Naive B cell (primary cell): ENCODE measurements at regions not wholly inside any gene's neighbourhood (a gene's known extent, or its start where the extent isn't known, plus 50 kb on each side); places are given as distances from the start of the nearest gene placed in this dataset.
A peak's percentile ranks its signal among the peaks of the same experiment; 100 is the strongest.

ENCODE experiments used
- ATAC-seq, 2 donors: fragments of 150-1000 bp; cut with Tn5 transposase; 2 replicates each; pipeline ENCODE4 v1.10.0; 2021; ENCODE audit warnings: low read depth in 2 of 2, mild to moderate bottlenecking in 2 of 2, moderate library complexity in 2 of 2
- DNase-seq: peaks from one replicate; pipeline ENCODE4 v3.0.0; 2022
- H3K27ac Mint-ChIP-seq, 6 donors: one replicate each; pipeline ENCODE4 v1.8.0; 2020 to 2022; ENCODE audit warnings: mild to moderate bottlenecking in 6 of 6, mixed read lengths in 6 of 6, moderate library complexity in 5 of 6, inconsistent platforms in 2 of 6
- H3K27me3 Mint-ChIP-seq, 3 donors: one replicate each; pipeline ENCODE4 v1.8.0; 2021 to 2022; ENCODE audit warnings: mixed read lengths in 3 of 3, mild to moderate bottlenecking in 1 of 3
- H3K36me3 Mint-ChIP-seq, 2 donors: one replicate each; pipeline ENCODE4 v1.8.0; 2020 to 2022; ENCODE audit warnings: mixed read lengths in 2 of 2, inconsistent platforms in 1 of 2, mild to moderate bottlenecking in 1 of 2
- H3K4me1 Mint-ChIP-seq, 3 donors: one replicate each; pipeline ENCODE4 v1.8.0; 2020 to 2022; ENCODE audit warnings: mixed read lengths in 3 of 3, inconsistent platforms in 1 of 3, mild to moderate bottlenecking in 1 of 3, moderate library complexity in 1 of 3
- H3K4me3 Mint-ChIP-seq, 8 donors: one replicate each; pipeline ENCODE4 v1.8.0; 2020 to 2022; ENCODE audit warnings: mild to moderate bottlenecking in 8 of 8, mixed read lengths in 8 of 8, moderate library complexity in 8 of 8, inconsistent platforms in 2 of 8
- H3K9me3 Mint-ChIP-seq, 7 donors: one replicate each; pipeline ENCODE4 v1.8.0; 2020 to 2022; ENCODE audit warnings: mixed read lengths in 7 of 7, mild to moderate bottlenecking in 5 of 7, inconsistent platforms in 2 of 7, moderate library complexity in 1 of 7

DNA sequence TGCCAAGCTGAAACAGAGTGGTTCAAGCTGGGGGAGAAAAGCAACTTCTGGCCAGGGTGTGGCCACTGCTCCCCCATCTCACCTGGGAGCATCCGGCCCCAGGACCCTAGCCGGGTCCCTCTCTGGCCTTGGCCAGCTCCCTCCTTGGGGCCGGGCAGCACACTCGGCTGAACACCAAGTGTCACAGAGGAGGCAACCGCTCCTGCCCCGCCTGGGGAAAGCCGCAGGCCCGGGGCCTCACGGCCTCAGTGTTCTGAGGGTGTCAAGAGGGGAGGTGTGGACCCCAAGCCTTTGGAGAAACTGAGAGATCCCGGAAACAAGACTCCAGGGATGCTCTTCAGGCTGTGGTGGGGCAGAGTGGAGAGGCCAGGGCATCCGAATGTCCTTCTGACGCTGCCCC is 88.4 kb downstream of the ENGASE start:
- peaks cover 6 to 12% (median 8%) of the 10 kb centered on the region in 3 donors for H3K4me1 Mint-ChIP-seq
- H3K4me3 Mint-ChIP-seq: no peak overlapping the region
- ATAC-seq (no peak), DNase-seq (no peak)
- H3K36me3 Mint-ChIP-seq: no peaks in the 10 kb centered on the region
- H3K27ac Mint-ChIP-seq: no peak overlapping the region
- H3K27me3 Mint-ChIP-seq: peaks cover 0 to 6% (median 0%) of the 10 kb centered on the region in 3 donors
- no peaks in the 10 kb centered on the region for H3K9me3 Mint-ChIP-seq

DNA sequence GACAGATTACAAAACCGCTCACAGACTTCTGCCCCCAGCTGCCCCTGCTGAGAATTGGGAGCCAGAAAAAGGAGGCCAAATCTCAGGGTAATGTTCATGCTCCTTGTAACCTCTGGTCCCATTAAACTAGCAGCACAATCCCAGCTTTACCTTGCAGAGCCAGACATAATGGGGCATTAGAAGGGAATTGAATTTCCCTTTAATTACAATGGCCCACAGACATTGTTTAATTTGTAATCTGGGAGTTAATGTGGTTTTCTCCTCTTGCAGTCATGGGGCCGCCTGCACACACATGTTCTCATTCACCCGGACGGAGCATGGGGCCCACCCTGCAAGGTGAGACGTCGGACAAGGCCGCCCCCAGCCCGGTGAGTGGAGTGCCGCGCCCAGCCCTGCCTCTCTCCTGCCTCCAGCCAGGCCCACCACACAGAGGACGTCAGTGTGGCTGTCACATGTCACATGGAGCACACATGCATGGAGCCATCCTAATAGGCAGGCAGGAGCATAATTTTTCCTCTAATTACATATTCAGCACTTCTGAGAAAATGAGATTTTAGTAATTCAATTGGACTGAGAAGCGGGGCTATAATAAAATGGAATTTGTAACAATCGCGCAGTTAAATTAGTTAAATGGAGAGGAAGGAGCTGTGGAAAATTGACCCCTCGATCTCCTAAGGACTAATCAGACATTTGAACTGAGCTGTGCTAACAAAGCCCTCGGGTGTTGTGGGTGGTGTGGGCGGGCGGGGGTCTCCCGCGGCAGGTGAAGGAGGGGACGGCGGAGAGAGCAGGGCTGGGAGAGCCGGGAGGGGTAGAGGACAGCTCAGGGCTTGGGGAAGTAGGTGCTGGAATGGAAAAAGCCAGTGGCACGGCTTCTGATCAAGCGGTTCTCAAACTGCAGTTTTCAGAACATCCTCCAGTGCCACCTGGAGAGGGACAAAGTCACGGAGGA is 87.7 kb downstream of the ENGASE start:
- Mint-ChIP-seq H3K27me3 (peaks cover 0 to 7% (median 0%) of the 10 kb centered on the region in 3 donors), H3K36me3 (no peaks in the 10 kb centered on the region), H3K4me3 (no peak overlapping the region), H3K4me1 (peaks cover 6 to 12% (median 8%) of the 10 kb centered on the region in 3 donors), H3K27ac (no peak overlapping the region), H3K9me3 (no peaks in the 10 kb centered on the region)
- no peak for ATAC-seq
- no peak for DNase-seq

DNA sequence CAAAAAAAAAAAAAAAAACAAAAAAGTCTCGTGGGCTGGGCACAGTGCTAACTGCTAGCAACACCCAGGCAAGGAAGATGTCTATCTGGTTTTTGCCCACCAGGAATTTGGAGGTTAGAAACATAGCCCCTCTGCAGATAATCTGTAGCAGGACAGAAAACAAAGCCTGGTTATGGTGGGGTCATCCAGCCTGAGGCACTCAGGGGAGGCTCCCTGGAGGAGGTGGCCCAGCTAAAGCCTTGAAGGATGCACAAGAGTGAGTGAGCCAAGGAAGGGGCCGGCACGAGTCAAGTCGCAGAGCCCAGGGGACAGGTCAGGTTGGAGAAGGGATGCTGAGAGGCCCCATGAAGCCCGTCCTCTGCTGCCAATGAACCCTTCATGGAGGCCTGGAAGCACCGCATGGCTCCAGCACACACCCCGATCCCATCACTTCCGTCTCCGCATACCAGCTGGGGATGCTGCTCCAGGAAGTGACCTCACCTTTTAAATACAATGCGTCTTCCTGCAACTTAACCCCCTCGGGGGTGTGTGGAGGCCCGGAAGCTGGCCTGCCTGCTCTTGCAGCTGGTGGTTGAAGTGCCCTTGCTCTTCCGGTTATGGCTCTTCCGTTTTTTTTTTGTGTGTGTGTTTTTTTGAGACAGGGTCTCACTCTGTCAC is 86.5 kb downstream of the ENGASE start:
- ATAC-seq: no peak
- H3K27ac Mint-ChIP-seq: no peak overlapping the region
- no peak for DNase-seq
- H3K36me3 Mint-ChIP-seq: no peaks in the 10 kb centered on the region
- no peaks in the 10 kb centered on the region for H3K9me3 Mint-ChIP-seq
- H3K4me1 Mint-ChIP-seq: peaks cover 6 to 12% (median 8%) of the 10 kb centered on the region in 3 donors
- peak overlapping the region in 2 of 8 donors; percentile 34 to 72 for H3K4me3 Mint-ChIP-seq
- peaks cover 0 to 10% (median 0%) of the 10 kb centered on the region in 3 donors for H3K27me3 Mint-ChIP-seq

DNA sequence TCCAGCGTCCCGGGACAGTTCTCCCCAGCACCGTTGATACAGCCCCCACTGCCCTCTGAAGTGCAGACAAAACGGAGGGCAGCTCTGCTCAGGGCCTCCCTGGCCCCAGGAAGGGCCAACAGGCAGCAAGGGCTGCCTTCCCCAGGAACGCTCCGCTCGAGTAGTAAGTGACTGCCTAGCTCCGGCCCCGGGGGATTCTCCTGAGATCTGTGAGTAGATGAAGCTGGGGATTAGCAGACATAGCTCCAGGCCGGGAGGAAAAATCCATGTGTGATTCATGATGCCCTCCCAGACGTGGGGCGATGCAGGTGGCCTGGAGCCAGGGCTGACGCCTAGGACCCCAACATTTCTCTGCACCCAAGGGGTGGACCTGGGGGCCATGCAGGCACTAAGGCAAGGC is 85.3 kb downstream of the ENGASE start:
- Mint-ChIP-seq H3K4me3 (no peak overlapping the region), H3K27me3 (peaks cover 0 to 10% (median 0%) of the 10 kb centered on the region in 3 donors), H3K9me3 (no peaks in the 10 kb centered on the region), H3K27ac (no peak overlapping the region), H3K4me1 (peaks cover 6 to 12% (median 8%) of the 10 kb centered on the region in 3 donors), H3K36me3 (no peaks in the 10 kb centered on the region)
- DNase-seq: no peak
- ATAC-seq: no peak

DNA sequence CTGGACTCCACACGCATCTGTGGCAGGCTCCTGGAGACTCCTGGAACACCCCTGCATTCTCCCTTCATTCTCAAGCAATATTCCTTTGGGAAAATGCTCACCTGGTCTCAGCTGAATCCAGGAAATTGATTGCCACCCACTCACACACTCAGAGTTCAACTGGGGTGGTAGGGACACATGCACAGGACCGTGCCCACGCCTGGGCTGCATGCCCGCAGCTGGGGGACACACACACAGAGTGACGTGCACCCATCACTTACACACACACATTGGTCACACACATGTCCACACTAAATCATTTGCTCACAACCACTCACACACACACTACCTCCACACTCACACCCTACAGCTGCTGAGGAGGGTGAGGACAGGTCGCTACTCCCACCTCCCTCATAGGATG is 84.8 kb downstream of the ENGASE start:
- ATAC-seq (no peak), DNase-seq (no peak)
- no peak overlapping the region for H3K27ac Mint-ChIP-seq
- H3K27me3 Mint-ChIP-seq: peaks cover 0 to 10% (median 0%) of the 10 kb centered on the region in 3 donors
- peaks cover 6 to 12% (median 8%) of the 10 kb centered on the region in 3 donors for H3K4me1 Mint-ChIP-seq
- no peaks in the 10 kb centered on the region for H3K36me3 Mint-ChIP-seq
- H3K4me3 Mint-ChIP-seq: no peak overlapping the region
- H3K9me3 Mint-ChIP-seq: no peaks in the 10 kb centered on the region

DNA sequence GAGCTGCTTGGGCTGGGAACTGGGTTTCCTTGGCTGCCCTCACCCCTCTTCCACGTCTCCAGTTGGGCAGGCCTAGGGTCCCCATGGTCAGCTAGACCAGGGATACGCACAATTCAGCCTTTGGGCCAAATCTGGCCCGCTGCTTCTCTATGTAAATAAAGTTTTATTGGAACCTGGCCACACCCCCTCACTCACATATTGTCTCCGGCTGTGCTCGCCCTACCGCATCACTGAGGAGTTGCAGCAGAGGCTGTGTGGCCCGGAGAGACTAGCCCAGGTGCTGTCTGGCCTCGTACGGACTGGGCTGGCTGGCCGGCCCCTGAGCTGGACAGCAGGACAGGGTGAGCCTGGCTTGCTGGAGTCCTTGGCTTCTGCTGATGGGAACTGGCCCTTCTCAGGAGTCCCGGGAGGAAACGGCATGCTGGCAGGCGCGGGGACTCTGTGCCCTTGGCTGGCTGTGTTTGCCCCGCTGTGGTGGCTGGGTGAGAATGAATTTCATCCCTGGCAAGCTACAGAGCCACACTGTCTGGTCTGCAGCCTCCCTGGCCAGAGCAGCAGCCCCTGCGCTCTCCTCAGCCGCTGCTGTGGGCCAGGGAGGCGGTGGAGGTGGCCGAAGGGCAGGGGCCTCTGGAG is 82.0 kb downstream of the ENGASE start:
- Mint-ChIP-seq H3K27ac (no peak overlapping the region), H3K9me3 (no peaks in the 10 kb centered on the region), H3K36me3 (no peaks in the 10 kb centered on the region), H3K4me3 (no peak overlapping the region), H3K4me1 (peaks cover 6 to 9% (median 8%) of the 10 kb centered on the region in 3 donors), H3K27me3 (peaks cover 0 to 24% (median 20%) of the 10 kb centered on the region in 3 donors)
- no peak for ATAC-seq
- DNase-seq: no peak

DNA sequence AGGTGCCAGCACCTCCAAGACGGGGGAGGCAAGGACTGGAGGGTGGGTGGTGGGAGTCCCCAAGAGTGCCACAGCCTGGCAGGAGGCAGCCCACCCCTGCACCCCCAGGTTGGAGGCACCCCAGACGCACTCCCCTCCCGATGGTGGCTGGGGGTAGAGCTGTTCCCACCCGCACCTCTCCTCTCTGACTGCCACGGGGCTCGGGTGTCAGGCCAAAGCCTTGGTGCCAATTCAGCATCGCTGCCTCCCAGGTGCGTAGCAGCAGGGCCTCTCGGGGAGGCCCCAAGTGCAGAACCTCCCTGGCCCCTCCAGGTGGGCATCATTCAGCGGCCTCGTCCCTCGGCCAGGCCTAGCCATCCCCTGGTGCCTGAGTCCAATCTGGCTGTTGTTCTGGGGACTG is 81.1 kb downstream of the ENGASE start:
- H3K36me3 Mint-ChIP-seq: no peaks in the 10 kb centered on the region
- H3K9me3 Mint-ChIP-seq: no peaks in the 10 kb centered on the region
- H3K27me3 Mint-ChIP-seq: peaks cover 0 to 29% (median 27%) of the 10 kb centered on the region in 3 donors
- no peak overlapping the region for H3K27ac Mint-ChIP-seq
- H3K4me3 Mint-ChIP-seq: peak overlapping the region in 1 of 8 donors; percentile 22
- peaks cover 0 to 2% (median 0%) of the 10 kb centered on the region in 3 donors for H3K4me1 Mint-ChIP-seq
- DNase-seq: no peak
- ATAC-seq: no peak

DNA sequence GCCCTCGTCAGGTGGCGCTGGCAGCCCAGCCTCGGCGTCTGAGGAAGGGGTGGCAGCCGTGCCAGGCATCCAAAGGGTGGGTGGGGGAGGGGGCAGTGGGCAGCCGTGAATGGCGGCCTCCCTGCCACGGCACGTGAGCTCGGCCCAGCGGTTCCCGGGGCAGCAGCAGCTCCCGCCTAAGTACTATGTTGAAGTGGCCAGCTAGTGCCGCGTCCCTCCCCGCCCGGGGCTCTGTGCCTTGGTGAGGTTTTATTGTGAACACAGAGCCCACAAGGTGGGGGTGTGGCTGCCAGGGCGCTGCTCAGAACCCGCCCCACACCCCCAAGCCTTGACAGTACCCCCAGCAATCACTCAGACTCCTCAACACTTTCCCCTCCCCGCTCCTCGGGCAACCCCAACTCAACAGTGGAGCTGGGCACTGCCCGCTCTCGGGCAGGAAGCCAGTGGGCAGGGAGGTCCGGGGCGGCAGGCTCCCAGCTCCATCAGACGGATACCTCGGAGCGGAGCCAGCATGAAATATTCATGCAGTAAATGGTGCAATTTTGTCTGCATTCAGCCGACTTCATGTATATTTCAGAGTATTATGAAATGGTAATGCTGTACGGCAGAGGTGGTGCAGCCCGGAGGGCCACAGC is 80.4 kb downstream of the ENGASE start:
- Mint-ChIP-seq H3K36me3 (no peaks in the 10 kb centered on the region), H3K4me3 (no peak overlapping the region), H3K27me3 (peaks cover 0 to 34% (median 32%) of the 10 kb centered on the region in 3 donors), H3K9me3 (no peaks in the 10 kb centered on the region), H3K27ac (no peak overlapping the region), H3K4me1 (no peaks in the 10 kb centered on the region)
- DNase-seq (no peak), ATAC-seq (no peak)

DNA sequence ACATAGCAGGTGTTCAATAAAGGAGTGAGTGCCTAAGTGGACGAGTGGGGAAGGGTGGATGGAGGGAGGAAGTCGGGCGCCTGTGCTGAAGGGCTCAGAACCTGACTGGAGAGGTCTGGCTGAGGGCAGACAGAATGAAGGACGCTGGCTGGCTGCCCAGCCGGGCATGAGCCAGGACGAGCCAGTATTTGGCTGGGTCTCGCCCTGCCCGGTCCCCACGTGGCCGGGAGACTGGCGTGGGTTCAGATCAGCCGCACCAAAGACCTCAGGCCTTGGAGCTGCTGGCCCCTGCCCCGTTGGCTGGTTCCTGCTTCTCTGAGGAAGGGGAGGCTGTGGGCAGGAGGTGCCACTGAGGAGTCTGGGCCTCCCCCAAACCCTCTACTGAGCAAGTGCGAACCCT is 79.8 kb downstream of the ENGASE start:
- Mint-ChIP-seq H3K27ac (no peak overlapping the region), H3K9me3 (no peaks in the 10 kb centered on the region), H3K4me3 (no peak overlapping the region), H3K27me3 (peaks cover 0 to 34% (median 32%) of the 10 kb centered on the region in 3 donors), H3K36me3 (no peaks in the 10 kb centered on the region), H3K4me1 (no peaks in the 10 kb centered on the region)
- ATAC-seq (no peak), DNase-seq (no peak)

DNA sequence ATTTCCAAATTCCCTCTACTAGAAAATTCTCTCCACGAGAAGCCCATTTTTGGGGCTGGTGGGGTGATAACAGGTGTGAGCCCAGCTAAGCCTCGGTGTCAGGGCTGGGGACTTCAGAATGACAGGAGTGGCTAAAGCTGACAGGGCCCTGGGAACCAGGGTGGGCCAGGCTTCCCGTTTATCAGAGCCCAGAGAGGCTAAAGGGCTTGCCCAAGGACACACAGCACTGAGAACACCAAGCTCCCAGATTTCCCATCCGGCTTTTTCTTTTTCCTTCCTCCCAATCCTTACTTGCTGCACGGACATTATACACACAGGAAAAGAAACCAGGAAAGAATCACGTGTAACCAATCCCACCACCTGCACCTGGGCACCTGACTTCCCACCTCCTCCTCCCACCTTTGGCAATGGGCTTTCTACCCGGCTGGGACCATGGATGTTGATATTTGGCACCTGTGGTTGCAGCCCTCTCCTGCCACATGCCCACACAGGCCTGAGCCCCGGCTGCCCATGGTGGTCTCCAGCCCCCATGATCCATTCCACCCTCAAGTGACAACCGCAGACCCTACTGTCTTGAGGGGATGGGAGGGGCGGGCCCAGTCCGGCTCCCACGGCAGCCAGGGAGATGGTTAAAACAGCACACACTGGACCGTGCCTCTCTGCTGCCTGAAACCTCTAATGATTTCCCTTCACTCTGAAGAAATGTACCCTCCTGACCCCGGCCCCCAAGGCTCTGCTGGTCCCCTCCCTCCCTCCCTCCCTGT is 78.9 kb downstream of the ENGASE start:
- DNase-seq: no peak
- no peaks in the 10 kb centered on the region for H3K36me3 Mint-ChIP-seq
- peak overlapping the region in 1 of 8 donors; percentile 63 for H3K4me3 Mint-ChIP-seq
- H3K9me3 Mint-ChIP-seq: no peaks in the 10 kb centered on the region
- no peaks in the 10 kb centered on the region for H3K4me1 Mint-ChIP-seq
- ATAC-seq: no peak
- H3K27me3 Mint-ChIP-seq: peaks cover 0 to 39% (median 32%) of the 10 kb centered on the region in 3 donors
- no peak overlapping the region for H3K27ac Mint-ChIP-seq

DNA sequence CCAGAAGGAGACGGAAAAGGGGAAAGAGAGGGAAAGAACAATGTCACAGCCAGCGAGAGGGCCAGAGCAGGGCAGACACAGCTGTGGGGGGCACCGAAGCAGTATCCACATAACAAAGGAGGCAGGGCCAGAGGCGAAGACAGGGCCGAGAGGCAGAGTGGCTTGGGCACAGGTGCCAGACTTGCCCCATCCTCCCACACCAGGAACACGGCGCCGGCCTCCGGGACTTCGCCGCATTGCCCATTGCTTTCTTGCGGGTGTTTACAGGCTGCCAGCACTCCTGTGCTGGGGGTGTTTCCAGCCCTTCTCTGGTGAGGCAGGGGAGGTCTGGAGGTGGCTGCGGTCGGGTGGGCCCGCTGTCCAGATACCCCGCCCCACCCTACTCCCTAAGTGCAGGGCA is 78.0 kb downstream of the ENGASE start:
- ATAC-seq (no peak), DNase-seq (no peak)
- H3K27ac Mint-ChIP-seq: peak overlapping the region in 1 of 6 donors; percentile 37
- H3K9me3 Mint-ChIP-seq: no peaks in the 10 kb centered on the region
- no peaks in the 10 kb centered on the region for H3K36me3 Mint-ChIP-seq
- H3K27me3 Mint-ChIP-seq: peaks cover 0 to 39% (median 32%) of the 10 kb centered on the region in 3 donors
- H3K4me1 Mint-ChIP-seq: no peaks in the 10 kb centered on the region
- no peak overlapping the region for H3K4me3 Mint-ChIP-seq

DNA sequence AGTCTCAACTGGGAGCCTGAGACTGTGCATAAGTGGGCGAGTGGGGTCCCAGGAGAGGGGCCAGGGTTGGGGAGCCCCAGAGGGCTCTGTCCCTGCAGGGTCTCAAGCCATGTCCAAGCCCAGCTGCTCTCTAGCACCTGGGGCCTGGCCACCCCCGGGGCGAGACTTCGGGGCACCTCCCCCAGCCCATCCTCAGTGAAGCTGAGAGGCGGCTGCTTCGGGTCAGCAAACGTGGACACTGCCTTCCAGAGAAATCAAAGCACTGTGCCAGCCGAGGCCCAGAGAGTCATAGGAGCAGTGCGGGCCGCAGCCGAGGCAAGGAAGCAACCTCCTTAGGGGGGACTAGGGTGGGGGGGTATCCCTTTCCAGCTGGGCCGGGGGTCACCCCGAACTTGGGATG is 77.5 kb downstream of the ENGASE start:
- no peaks in the 10 kb centered on the region for H3K36me3 Mint-ChIP-seq
- H3K4me1 Mint-ChIP-seq: no peaks in the 10 kb centered on the region
- ATAC-seq (no peak), DNase-seq (no peak)
- H3K9me3 Mint-ChIP-seq: no peaks in the 10 kb centered on the region
- H3K27ac Mint-ChIP-seq: no peak overlapping the region
- H3K4me3 Mint-ChIP-seq: no peak overlapping the region
- peaks cover 0 to 37% (median 32%) of the 10 kb centered on the region in 3 donors for H3K27me3 Mint-ChIP-seq
